Thyroid gland (tissue), 4 donors: ENCODE measurements at regions not wholly inside any gene's neighbourhood (a gene's known extent, or its start where the extent isn't known, plus 50 kb on each side); places are given as distances from the start of the nearest gene placed in this dataset.

Experiments
- CTCF ChIP-seq, 6 experiments: fragments of 200-600 bp in 3 of 6; fragments of 450-650 bp in 3 of 6; sonication (generic) in 3 of 6; IDR thresholded peaks; one replicate each; pipeline ENCODE4 v1.5.1; 2016 to 2019; ENCODE audit warnings: antibody characterized with exemption in 6 of 6, mild to moderate bottlenecking in 2 of 6, inconsistent platforms in 1 of 6, moderate library complexity in 1 of 6
- POLR2A ChIP-seq, 2 donors: fragments of 450-650 bp; IDR thresholded peaks; one replicate each; pipeline ENCODE4 v1.6.1; 2017; ENCODE audit warnings: antibody characterized with exemption in 2 of 2, mild to moderate bottlenecking in 2 of 2, moderate library complexity in 1 of 2

- no peak for TF ChIP-seq CTCF (IDR thresholded peaks at IDR 0.05)
- no peak for TF ChIP-seq POLR2A (IDR thresholded peaks at IDR 0.05)
These were observed 231.6 kb upstream of the TNC start for GRCh38 chr9:115349542-115349941.
